Lower leg skin (tissue), 3 donors: ENCODE measurements at regions not wholly inside any gene's neighbourhood (a gene's known extent, or its start where the extent isn't known, plus 50 kb on each side); places are given as distances from the start of the nearest gene placed in this dataset.

Experiments
- CTCF ChIP-seq, 3 donors: fragments of 450-650 bp; IDR thresholded peaks; one replicate each; pipeline ENCODE4 v1.5.1; 2016; ENCODE audit warnings: antibody characterized with exemption in 3 of 3, mild to moderate bottlenecking in 3 of 3, moderate library complexity in 2 of 3
- POLR2A ChIP-seq, 2 donors: fragments of 450-650 bp; IDR thresholded peaks; one replicate each; pipeline ENCODE4 v1.6.1; 2016 to 2017; ENCODE audit warnings: antibody characterized with exemption in 2 of 2, mild to moderate bottlenecking in 1 of 2, moderate library complexity in 1 of 2

GRCh38 chr4:153072661-153073060 is 131.6 kb upstream of the TRIM2 start:
- TF ChIP-seq POLR2A (IDR thresholded peaks at IDR 0.05) (no peak), CTCF (IDR thresholded peaks at IDR 0.05) (no peak)
